ENCODE measurements at regions not wholly inside any gene's neighbourhood (a gene's known extent, or its start where the extent isn't known, plus 50 kb on each side); places are given as distances from the start of the nearest gene placed in this dataset.

DNA sequence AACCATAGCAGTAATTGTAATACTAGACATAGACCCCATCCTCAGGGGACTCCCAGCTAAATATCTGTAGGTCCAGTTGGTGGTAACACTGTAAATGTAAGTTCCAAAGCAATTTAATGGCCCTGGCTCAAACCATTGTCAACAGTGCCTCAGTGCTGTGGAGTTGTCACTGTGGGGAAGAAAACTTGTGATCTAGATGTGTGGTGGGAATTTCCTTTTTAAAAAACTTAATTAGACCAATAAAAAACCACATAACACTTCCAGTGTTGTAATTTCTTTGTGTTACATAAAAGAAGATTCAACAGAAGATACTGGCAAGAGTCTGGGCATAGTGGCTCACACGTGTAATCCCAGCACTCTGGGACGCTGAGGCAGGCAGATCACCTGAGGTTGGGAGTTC is 138.6 kb upstream of the UMPS start:
- Histone ChIP-seq H4K8ac (ENCODE audit: low read depth, low read length) (no peak overlapping the region), H3K27ac (replicated peaks; ENCODE audit: low read length) (no peak overlapping the region), H2BK120ac (ENCODE audit: low read depth, low read length) (no peak overlapping the region), H4K91ac (ENCODE audit: low read depth, low read length, poor library complexity) (no peak overlapping the region), H2BK12ac (ENCODE audit: low read length) (no peak overlapping the region), H3K4me2 (ENCODE audit: insufficient read depth, low read length, poor library complexity, severe bottlenecking) (no peak overlapping the region), H2BK5ac (ENCODE audit: low read length) (no peak overlapping the region), H3K18ac (ENCODE audit: low read length) (no peak overlapping the region), H3K79me1 (ENCODE audit: low read depth, low read length) (no peaks in the 10 kb centered on the region), H3K23ac (ENCODE audit: low read depth, low read length, poor library complexity) (no peak overlapping the region), H2AK5ac (ENCODE audit: low read depth, low read length) (no peak overlapping the region), H3K4me3 (ENCODE audit: low read length in 2 of 2) (no peak overlapping the region), H3K27me3 (ENCODE audit: control insufficient read depth in 3 of 3, insufficient read depth in 3 of 3, low read depth in 1 of 3, low read length in 3 of 3) (peaks cover 0 to 7% (median 0%) of the 10 kb centered on the region in 3 experiments), H3K4ac (ENCODE audit: low read length) (no peak overlapping the region), H3K14ac (ENCODE audit: low read length) (no peak overlapping the region), H3K4me1 (ENCODE audit: control insufficient read depth in 2 of 2, insufficient read depth in 1 of 2, low read depth in 1 of 2, low read length in 2 of 2) (peaks cover 2 to 3% of the 10 kb centered on the region in 2 donors), H2BK15ac (ENCODE audit: low read length) (no peak overlapping the region), H2AFZ (ENCODE audit: low read length) (no peak overlapping the region), H3K9ac (ENCODE audit: low read depth, low read length, poor library complexity) (no peak overlapping the region), H3K9me3 (replicated peaks in 1 of 2; ENCODE audit: control insufficient read depth in 2 of 2, insufficient read depth in 1 of 2, low read depth in 1 of 2, low read length in 2 of 2) (no peaks in the 10 kb centered on the region), H3K36me3 (replicated peaks in 1 of 2; ENCODE audit: control insufficient read depth in 2 of 2, insufficient read depth in 2 of 2, low read length in 2 of 2) (no peaks in the 10 kb centered on the region)
- DNase-seq (ENCODE audit: low spot score): no peak
- WGBS, 2 donors (ENCODE audit: extremely low coverage in 2 of 2, insufficient read length in 2 of 2, insufficient replicate concordance in 1 of 2): no CpG with 5 or more reads among the region's 2 CpGs

DNA sequence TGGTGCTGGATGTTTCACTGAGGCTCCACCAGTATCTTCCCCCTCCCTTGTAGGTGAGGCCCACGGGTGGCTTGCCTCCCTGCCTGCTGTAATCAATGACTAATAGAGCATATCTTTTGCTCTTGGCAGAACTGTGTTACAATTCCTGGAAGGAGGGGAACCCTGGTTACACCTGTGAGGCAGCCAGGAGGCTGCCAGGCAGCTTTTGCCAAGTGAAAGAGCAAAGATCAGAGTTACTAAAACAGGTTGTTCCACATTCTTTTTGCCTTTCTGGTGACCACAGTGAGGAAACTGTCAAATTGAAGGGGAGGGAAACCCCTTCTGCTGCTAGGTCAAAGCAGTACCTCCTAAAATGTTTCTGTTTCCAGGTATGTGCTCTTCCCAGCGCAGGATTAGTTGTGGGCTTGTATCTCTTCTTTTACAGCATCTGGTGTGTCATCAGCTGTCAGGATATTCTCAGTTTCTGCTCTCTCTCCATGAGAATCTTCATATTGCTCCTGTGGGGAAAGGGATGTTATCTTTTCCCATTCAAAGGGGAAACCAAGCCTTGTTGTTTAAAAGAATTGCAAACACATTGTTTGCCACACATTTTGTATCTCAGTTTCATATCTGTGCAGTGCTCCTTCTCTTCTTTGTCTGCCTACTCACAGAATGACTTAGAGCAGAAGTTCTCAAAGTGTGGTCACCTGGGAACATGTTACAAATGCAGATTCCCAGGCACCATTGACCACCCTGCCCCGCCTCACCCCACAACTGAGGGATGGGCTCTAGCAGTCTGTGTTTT is 137.4 kb upstream of the UMPS start:
- Histone ChIP-seq H2BK120ac (ENCODE audit: low read depth, low read length) (no peak overlapping the region), H3K4me3 (ENCODE audit: low read length in 2 of 2) (no peak overlapping the region), H2AFZ (ENCODE audit: low read length) (no peak overlapping the region), H3K4ac (ENCODE audit: low read length) (no peak overlapping the region), H3K14ac (ENCODE audit: low read length) (no peak overlapping the region), H2BK15ac (ENCODE audit: low read length) (no peak overlapping the region), H3K4me2 (ENCODE audit: insufficient read depth, low read length, poor library complexity, severe bottlenecking) (no peak overlapping the region), H3K23ac (ENCODE audit: low read depth, low read length, poor library complexity) (no peak overlapping the region), H3K36me3 (replicated peaks in 1 of 2; ENCODE audit: control insufficient read depth in 2 of 2, insufficient read depth in 2 of 2, low read length in 2 of 2) (no peaks in the 10 kb centered on the region), H3K27me3 (ENCODE audit: control insufficient read depth in 3 of 3, insufficient read depth in 3 of 3, low read depth in 1 of 3, low read length in 3 of 3) (no peaks in the 10 kb centered on the region), H3K18ac (ENCODE audit: low read length) (no peak overlapping the region), H3K9ac (ENCODE audit: low read depth, low read length, poor library complexity) (no peak overlapping the region), H3K9me3 (replicated peaks in 1 of 2; ENCODE audit: control insufficient read depth in 2 of 2, insufficient read depth in 1 of 2, low read depth in 1 of 2, low read length in 2 of 2) (no peaks in the 10 kb centered on the region), H2BK5ac (ENCODE audit: low read length) (no peak overlapping the region), H2BK12ac (ENCODE audit: low read length) (no peak overlapping the region), H3K27ac (replicated peaks; ENCODE audit: low read length) (no peak overlapping the region), H3K79me1 (ENCODE audit: low read depth, low read length) (no peaks in the 10 kb centered on the region), H3K4me1 (ENCODE audit: control insufficient read depth in 2 of 2, insufficient read depth in 1 of 2, low read depth in 1 of 2, low read length in 2 of 2) (no peaks in the 10 kb centered on the region), H2AK5ac (ENCODE audit: low read depth, low read length) (no peak overlapping the region), H4K8ac (ENCODE audit: low read depth, low read length) (no peak overlapping the region), H4K91ac (ENCODE audit: low read depth, low read length, poor library complexity) (no peak overlapping the region)
- DNase-seq (ENCODE audit: low spot score): no peak
- WGBS, 2 donors (ENCODE audit: extremely low coverage in 2 of 2, insufficient read length in 2 of 2, insufficient replicate concordance in 1 of 2): no CpG with 5 or more reads among the region's 3 CpGs

DNA sequence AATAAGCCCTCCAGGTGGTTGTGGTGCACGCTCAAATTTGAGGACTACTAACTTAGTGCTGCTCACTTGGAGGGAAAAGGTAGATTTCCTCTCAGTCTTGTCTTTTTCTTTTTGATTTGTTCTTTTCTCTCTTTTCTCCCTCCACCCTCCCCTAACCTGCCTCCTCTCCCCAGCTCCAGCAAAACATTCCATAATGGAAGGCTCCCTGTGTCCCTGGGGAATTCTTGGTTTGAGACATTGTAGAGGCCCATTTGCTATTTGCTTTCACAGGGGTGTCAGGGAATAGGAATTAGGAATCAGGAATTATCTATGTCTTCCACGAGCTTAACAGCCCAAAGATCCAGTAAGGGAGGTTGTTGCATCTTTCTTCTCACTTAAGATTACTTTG is 136.8 kb upstream of the UMPS start:
- DNase-seq (ENCODE audit: low spot score): no peak
- no peak overlapping the region for H3K27ac ChIP-seq (replicated peaks; ENCODE audit: low read length)
- H2BK15ac ChIP-seq (ENCODE audit: low read length): no peak overlapping the region
- no peaks in the 10 kb centered on the region for H3K4me1 ChIP-seq (ENCODE audit: control insufficient read depth in 2 of 2, insufficient read depth in 1 of 2, low read depth in 1 of 2, low read length in 2 of 2)
- no peak overlapping the region for H2AFZ ChIP-seq (ENCODE audit: low read length)
- H3K79me1 ChIP-seq (ENCODE audit: low read depth, low read length): no peaks in the 10 kb centered on the region
- H2BK12ac ChIP-seq (ENCODE audit: low read length): no peak overlapping the region
- H3K23ac ChIP-seq (ENCODE audit: low read depth, low read length, poor library complexity): no peak overlapping the region
- no peaks in the 10 kb centered on the region for H3K9me3 ChIP-seq (replicated peaks in 1 of 2; ENCODE audit: control insufficient read depth in 2 of 2, insufficient read depth in 1 of 2, low read depth in 1 of 2, low read length in 2 of 2)
- H3K9ac ChIP-seq (ENCODE audit: low read depth, low read length, poor library complexity): no peak overlapping the region
- no peak overlapping the region for H2BK5ac ChIP-seq (ENCODE audit: low read length)
- H3K4me2 ChIP-seq (ENCODE audit: insufficient read depth, low read length, poor library complexity, severe bottlenecking): no peak overlapping the region
- no peaks in the 10 kb centered on the region for H3K36me3 ChIP-seq (replicated peaks in 1 of 2; ENCODE audit: control insufficient read depth in 2 of 2, insufficient read depth in 2 of 2, low read length in 2 of 2)
- H3K4me3 ChIP-seq (ENCODE audit: low read length in 2 of 2): no peak overlapping the region
- H2BK120ac ChIP-seq (ENCODE audit: low read depth, low read length): no peak overlapping the region
- H3K27me3 ChIP-seq (ENCODE audit: control insufficient read depth in 3 of 3, insufficient read depth in 3 of 3, low read depth in 1 of 3, low read length in 3 of 3): no peaks in the 10 kb centered on the region
- no peak overlapping the region for H4K91ac ChIP-seq (ENCODE audit: low read depth, low read length, poor library complexity)
- no CpG with 5 or more reads among the region's 2 CpGs for WGBS, 2 donors (ENCODE audit: extremely low coverage in 2 of 2, insufficient read length in 2 of 2, insufficient replicate concordance in 1 of 2)
- no peak overlapping the region for H3K18ac ChIP-seq (ENCODE audit: low read length)
- no peak overlapping the region for H4K8ac ChIP-seq (ENCODE audit: low read depth, low read length)
- H2AK5ac ChIP-seq (ENCODE audit: low read depth, low read length): no peak overlapping the region
- no peak overlapping the region for H3K4ac ChIP-seq (ENCODE audit: low read length)
- H3K14ac ChIP-seq (ENCODE audit: low read length): no peak overlapping the region

- Histone ChIP-seq H3K14ac (ENCODE audit: low read length) (no peak overlapping the region), H4K8ac (ENCODE audit: low read depth, low read length) (no peak overlapping the region), H3K4ac (ENCODE audit: low read length) (no peak overlapping the region), H2BK15ac (ENCODE audit: low read length) (no peak overlapping the region), H3K18ac (ENCODE audit: low read length) (no peak overlapping the region), H3K9ac (ENCODE audit: low read depth, low read length, poor library complexity) (no peak overlapping the region), H3K4me3 (ENCODE audit: low read length in 2 of 2) (no peak overlapping the region), H3K23ac (ENCODE audit: low read depth, low read length, poor library complexity) (no peak overlapping the region), H2AFZ (ENCODE audit: low read length) (no peak overlapping the region), H3K9me3 (replicated peaks in 1 of 2; ENCODE audit: control insufficient read depth in 2 of 2, insufficient read depth in 1 of 2, low read depth in 1 of 2, low read length in 2 of 2) (no peaks in the 10 kb centered on the region), H3K27ac (replicated peaks; ENCODE audit: low read length) (no peak overlapping the region), H3K79me1 (ENCODE audit: low read depth, low read length) (no peaks in the 10 kb centered on the region), H2BK5ac (ENCODE audit: low read length) (no peak overlapping the region), H4K91ac (ENCODE audit: low read depth, low read length, poor library complexity) (no peak overlapping the region), H3K4me2 (ENCODE audit: insufficient read depth, low read length, poor library complexity, severe bottlenecking) (no peak overlapping the region), H2BK120ac (ENCODE audit: low read depth, low read length) (no peak overlapping the region), H3K27me3 (ENCODE audit: control insufficient read depth in 3 of 3, insufficient read depth in 3 of 3, low read depth in 1 of 3, low read length in 3 of 3) (no peaks in the 10 kb centered on the region), H3K4me1 (ENCODE audit: control insufficient read depth in 2 of 2, insufficient read depth in 1 of 2, low read depth in 1 of 2, low read length in 2 of 2) (no peaks in the 10 kb centered on the region), H3K36me3 (replicated peaks in 1 of 2; ENCODE audit: control insufficient read depth in 2 of 2, insufficient read depth in 2 of 2, low read length in 2 of 2) (no peaks in the 10 kb centered on the region), H2BK12ac (ENCODE audit: low read length) (no peak overlapping the region), H2AK5ac (ENCODE audit: low read depth, low read length) (no peak overlapping the region)
- no CpG with 5 or more reads among the region's 1 CpG for WGBS, 2 donors (ENCODE audit: extremely low coverage in 2 of 2, insufficient read length in 2 of 2, insufficient replicate concordance in 1 of 2)
- DNase-seq (ENCODE audit: low spot score): no peak
Observed at GRCh38 chr3:124594581-124594980, 135.7 kb upstream of the UMPS start.

Data from neuronal stem cell (in vitro differentiated cells).